ENCODE measurements at regions not wholly inside any gene's neighbourhood (a gene's known extent, or its start where the extent isn't known, plus 50 kb on each side); places are given as distances from the start of the nearest gene placed in this dataset.

DNA sequence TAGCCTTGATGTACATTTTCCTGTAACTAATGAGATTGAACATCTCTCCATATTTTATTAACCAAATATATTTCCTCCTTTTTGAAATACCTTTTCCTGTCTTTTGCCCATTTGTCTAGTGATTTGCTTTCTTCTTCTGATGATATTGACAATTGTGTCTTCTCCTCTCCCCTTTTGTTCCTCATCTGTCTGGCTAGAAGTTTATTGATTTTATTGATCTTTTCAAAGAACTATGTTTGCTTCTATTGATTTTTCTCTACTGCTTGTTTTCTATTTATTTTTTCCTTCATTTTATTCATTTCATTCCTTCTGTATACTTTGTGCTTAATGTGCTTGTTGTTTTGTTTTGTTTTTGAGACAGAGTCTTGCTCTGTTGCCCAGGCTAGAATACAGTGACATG, 181.4 kb upstream of the SMIM23 start:
- TF ChIP-seq, protein P1, sequence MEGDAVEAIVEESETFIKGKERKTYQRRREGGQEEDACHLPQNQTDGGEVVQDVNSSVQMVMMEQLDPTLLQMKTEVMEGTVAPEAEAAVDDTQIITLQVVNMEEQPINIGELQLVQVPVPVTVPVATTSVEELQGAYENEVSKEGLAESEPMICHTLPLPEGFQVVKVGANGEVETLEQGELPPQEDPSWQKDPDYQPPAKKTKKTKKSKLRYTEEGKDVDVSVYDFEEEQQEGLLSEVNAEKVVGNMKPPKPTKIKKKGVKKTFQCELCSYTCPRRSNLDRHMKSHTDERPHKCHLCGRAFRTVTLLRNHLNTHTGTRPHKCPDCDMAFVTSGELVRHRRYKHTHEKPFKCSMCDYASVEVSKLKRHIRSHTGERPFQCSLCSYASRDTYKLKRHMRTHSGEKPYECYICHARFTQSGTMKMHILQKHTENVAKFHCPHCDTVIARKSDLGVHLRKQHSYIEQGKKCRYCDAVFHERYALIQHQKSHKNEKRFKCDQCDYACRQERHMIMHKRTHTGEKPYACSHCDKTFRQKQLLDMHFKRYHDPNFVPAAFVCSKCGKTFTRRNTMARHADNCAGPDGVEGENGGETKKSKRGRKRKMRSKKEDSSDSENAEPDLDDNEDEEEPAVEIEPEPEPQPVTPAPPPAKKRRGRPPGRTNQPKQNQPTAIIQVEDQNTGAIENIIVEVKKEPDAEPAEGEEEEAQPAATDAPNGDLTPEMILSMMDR (IDR thresholded peaks at IDR 0.05): no peak
- no peak for TF ChIP-seq EZH2 (IDR thresholded peaks at IDR 0.05)

All from neural progenitor cell (in vitro differentiated cells).